ENCODE measurements at regions not wholly inside any gene's neighbourhood (a gene's known extent, or its start where the extent isn't known, plus 50 kb on each side); places are given as distances from the start of the nearest gene placed in this dataset.

GRCh38 chr22:48370508-48371325, 1457.0 kb downstream of the BRD1 start:
- TF ChIP-seq CTCF (IDR thresholded peaks at IDR 0.05) (no peak), ZFX (IDR thresholded peaks at IDR 0.05; ENCODE audit: borderline replicate concordance) (no peak)
